ENCODE measurements at regions not wholly inside any gene's neighbourhood (a gene's known extent, or its start where the extent isn't known, plus 50 kb on each side); places are given as distances from the start of the nearest gene placed in this dataset.
"Not testable (repeated sequence)": the region's sequence is repeated elsewhere in the genome, so short reads cannot be mapped to it uniquely, and the experiment has no call there.

DNA sequence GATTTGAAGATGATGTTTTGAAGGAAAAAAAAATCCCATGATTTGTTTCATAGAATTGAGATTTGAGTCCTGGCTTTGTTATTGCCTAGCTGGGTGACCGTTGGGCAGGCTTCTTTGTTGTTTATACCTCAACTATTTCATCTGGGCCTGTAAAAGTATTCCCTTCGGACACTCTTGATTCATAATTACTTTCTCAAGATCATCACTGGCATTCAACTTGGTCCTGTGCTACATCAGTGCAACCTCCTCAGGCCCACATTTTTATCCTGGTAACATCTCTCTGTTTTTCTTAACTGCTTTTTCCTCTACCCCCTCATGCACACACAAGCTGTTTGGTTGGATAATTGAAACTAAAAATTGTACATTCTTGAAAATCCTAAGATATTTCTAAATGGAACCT is 67.5 kb upstream of the P3H2 start:
- no peak for DNase-seq

DNA sequence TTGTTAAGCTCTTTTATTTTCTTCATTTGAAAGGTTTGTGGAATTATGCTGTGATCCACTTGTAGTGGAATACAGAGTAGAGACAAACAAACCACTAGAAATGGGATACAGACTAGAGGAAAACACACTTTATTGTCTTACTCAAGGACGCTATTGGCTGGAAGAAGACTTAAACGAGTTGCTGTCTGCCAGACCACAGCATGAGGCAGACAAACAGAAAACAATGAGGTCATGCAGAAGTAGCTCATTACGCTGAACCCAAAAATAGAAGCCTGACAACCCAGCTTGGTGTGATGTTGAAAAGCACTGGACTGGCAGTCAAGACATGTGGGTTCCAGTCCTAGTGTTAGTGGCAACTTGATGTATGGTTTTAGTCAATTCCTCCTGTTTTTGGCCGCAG is 62.4 kb upstream of the P3H2 start:
- DNase-seq, result peak; percentile 23

GRCh38 chr3:190182418-190183043 is 61.8 kb upstream of the P3H2 start:
- no peak for DNase-seq

DNA sequence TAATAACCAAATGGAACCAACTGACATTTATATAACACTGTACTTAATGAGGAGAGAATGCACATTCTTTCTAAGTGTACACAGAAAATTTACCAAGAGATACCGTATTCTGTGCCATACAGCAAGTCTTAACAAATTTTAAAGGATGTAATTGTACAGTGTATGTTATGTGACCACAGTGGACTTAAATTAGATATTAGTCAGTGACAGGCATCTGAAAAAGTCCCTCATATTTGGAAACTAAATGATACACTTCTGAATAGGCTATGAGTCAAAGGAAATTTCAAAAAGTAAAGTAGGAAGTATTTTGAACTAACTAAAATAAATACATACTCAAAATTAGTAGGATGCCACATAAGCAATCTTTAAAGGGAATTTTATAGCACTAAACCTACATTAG is 59.6 kb upstream of the P3H2 start:
- no peak for DNase-seq

DNA sequence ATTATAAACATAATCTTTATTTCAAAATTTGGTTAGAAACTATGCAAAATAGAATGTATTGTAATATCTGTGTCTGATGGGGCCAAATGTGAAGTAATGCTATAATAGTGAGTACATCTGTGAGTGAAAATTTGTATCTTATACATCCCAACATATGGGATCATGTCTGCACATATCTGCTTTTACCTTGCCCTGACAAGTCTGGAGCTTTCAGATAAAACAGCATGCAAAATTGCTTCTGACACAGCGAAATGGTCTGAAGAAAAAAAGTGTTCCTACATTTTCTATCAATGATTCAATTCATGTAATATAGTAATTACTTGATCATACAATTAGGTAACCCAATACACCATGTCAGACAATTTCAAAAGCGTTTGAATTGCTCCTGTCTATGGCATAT is 58.1 kb upstream of the P3H2 start:
- DNase-seq, result no peak

- not testable (repeated sequence) for DNase-seq
These were observed 56.3 kb upstream of the P3H2 start for GRCh38 chr3:190176933-190177525.

DNA sequence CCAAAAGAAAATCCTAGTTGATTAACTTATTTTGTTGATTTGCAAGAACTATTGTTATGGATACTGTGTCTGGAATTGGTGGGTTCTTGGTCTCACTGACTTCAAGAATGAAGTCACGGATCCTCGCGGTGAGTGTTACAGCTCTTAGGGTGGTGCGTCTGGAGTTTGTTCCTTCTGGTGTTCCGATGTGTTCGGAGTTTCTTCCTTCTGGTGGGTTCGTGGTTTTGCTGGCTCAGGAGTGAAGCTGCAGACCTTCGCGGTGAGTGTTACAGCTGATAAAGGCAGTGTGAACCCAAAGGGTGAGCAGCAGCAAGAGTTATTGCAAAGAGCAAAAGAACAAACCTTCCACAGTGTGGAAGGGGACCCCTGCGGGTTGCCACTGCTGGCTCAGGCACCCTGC is 55.4 kb upstream of the P3H2 start:
- DNase-seq, result not testable (repeated sequence)

GRCh38 chr3:190175490-190175889 is 54.8 kb upstream of the P3H2 start:
- no peak for DNase-seq

DNA sequence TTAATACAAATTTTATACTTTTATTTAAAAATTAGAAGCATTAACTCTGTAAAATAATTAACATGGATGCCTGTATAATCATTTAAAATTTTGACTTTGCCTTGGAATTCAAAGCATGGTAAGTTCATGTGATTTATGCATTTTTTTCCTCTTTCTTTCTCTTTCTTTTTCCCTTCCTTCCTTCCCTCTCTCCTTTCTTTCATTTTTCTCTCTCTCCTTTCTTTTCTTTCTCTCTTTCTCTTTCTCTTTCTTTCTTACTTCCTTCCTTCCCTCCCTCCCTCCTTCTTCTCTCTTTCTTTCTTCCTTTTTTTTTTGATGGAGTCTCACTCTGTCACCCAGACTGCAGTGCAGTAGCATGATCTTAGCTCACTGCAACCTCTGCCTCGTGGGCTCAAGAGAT is 53.8 kb upstream of the P3H2 start:
- DNase-seq, result no peak

DNA sequence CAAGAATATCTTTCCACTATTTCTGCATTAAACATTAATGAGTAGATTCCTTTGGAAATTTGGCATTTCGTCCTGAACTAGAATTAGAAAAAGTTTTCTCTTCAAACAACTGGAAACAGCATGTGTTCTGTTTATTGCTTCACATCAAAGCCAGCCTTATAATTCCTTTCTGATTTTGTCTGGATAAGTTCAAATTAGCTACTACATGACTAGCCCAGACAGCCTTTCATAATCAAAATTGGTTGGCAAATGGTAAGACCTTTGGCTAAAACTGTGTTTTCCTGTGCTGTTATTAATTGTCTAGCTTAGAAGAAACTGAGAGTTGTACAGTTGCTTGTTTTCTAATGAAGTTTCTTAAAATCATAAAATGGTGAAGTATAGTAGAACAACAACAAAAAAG is 52.7 kb upstream of the P3H2 start:
- no peak for DNase-seq

DNA sequence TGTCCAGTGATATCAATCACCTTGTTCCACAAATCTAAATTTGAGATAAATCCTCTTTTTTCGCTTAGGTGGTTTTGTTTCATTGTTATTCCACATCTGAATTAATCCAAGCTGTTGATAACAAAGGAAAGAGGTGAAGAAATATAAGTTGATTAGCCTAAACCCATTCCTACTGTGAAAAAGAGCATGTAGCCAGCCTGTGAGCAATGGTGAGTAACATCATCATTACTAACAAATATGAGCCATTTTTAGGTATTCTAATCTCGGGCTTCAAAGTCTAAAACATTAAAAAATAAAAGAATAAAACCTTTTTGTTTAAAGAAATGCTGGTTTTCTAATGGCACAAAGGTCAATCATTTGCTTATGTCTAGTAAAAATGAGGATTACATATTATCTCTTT is 52.1 kb upstream of the P3H2 start:
- no peak for DNase-seq
